Progenitor cell of endocrine pancreas (in vitro differentiated cells): ENCODE measurements at regions not wholly inside any gene's neighbourhood (a gene's known extent, or its start where the extent isn't known, plus 50 kb on each side); places are given as distances from the start of the nearest gene placed in this dataset.

ENCODE experiments used
- DNase-seq: peaks from one replicate; pipeline ENCODE4 v3.0.0; 2021; ENCODE audit warnings: low spot score; ENCODE audit not compliant: unreplicated experiment
- H3K27ac Mint-ChIP-seq: 2 replicates; pipeline ENCODE4 v1.8.0; 2021; ENCODE audit warnings: mild to moderate bottlenecking, moderate library complexity, mixed read lengths
- H3K27me3 Mint-ChIP-seq: 2 replicates; pipeline ENCODE4 v1.8.0; 2021; ENCODE audit warnings: mixed read lengths
- H3K36me3 Mint-ChIP-seq: 2 replicates; pipeline ENCODE4 v1.8.0; 2022; ENCODE audit warnings: mixed read lengths; ENCODE audit not compliant: insufficient read depth
- H3K4me1 Mint-ChIP-seq: 2 replicates; pipeline ENCODE4 v1.8.0; 2021; ENCODE audit warnings: low read depth, mixed read lengths
- H3K4me3 Mint-ChIP-seq: 2 replicates; pipeline ENCODE4 v1.8.0; 2021; ENCODE audit warnings: low read depth, mild to moderate bottlenecking, moderate library complexity, mixed read lengths
- H3K9me3 Mint-ChIP-seq: 2 replicates; pipeline ENCODE4 v1.8.0; 2021; ENCODE audit warnings: low read depth, mixed read lengths
- TF ChIP-seq, protein P1 (sequence below): fragments of 200-600 bp; sonication (generic); IDR thresholded peaks from one replicate; pipeline ENCODE4 v1.5.0; 2021; ENCODE audit warnings: antibody characterized with exemption, mild to moderate bottlenecking; ENCODE audit not compliant: unreplicated experiment

GRCh38 chr4:67261971-67262370 is 283.3 kb downstream of the CENPC start:
- DNase-seq: no peak
- Mint-ChIP-seq H3K9me3 (no peaks in the 10 kb centered on the region), H3K4me1 (peaks cover 11% of the 10 kb centered on the region), H3K4me3 (no peak overlapping the region), H3K27ac (no peak overlapping the region), H3K36me3 (no peaks in the 10 kb centered on the region), H3K27me3 (peaks cover 5% of the 10 kb centered on the region)
- TF ChIP-seq, protein P1, sequence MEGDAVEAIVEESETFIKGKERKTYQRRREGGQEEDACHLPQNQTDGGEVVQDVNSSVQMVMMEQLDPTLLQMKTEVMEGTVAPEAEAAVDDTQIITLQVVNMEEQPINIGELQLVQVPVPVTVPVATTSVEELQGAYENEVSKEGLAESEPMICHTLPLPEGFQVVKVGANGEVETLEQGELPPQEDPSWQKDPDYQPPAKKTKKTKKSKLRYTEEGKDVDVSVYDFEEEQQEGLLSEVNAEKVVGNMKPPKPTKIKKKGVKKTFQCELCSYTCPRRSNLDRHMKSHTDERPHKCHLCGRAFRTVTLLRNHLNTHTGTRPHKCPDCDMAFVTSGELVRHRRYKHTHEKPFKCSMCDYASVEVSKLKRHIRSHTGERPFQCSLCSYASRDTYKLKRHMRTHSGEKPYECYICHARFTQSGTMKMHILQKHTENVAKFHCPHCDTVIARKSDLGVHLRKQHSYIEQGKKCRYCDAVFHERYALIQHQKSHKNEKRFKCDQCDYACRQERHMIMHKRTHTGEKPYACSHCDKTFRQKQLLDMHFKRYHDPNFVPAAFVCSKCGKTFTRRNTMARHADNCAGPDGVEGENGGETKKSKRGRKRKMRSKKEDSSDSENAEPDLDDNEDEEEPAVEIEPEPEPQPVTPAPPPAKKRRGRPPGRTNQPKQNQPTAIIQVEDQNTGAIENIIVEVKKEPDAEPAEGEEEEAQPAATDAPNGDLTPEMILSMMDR: no peak

- H3K36me3 Mint-ChIP-seq: no peaks in the 10 kb centered on the region
- peaks cover 3% of the 10 kb centered on the region for H3K9me3 Mint-ChIP-seq
- no peak overlapping the region for H3K27ac Mint-ChIP-seq
- TF ChIP-seq, protein P1: no peak
- H3K4me1 Mint-ChIP-seq: peaks cover 11% of the 10 kb centered on the region
- H3K27me3 Mint-ChIP-seq: no peaks in the 10 kb centered on the region
- H3K4me3 Mint-ChIP-seq: no peak overlapping the region
- no peak for DNase-seq
Observed at GRCh38 chr4:67256388-67257043, 288.8 kb downstream of the CENPC start.

DNA sequence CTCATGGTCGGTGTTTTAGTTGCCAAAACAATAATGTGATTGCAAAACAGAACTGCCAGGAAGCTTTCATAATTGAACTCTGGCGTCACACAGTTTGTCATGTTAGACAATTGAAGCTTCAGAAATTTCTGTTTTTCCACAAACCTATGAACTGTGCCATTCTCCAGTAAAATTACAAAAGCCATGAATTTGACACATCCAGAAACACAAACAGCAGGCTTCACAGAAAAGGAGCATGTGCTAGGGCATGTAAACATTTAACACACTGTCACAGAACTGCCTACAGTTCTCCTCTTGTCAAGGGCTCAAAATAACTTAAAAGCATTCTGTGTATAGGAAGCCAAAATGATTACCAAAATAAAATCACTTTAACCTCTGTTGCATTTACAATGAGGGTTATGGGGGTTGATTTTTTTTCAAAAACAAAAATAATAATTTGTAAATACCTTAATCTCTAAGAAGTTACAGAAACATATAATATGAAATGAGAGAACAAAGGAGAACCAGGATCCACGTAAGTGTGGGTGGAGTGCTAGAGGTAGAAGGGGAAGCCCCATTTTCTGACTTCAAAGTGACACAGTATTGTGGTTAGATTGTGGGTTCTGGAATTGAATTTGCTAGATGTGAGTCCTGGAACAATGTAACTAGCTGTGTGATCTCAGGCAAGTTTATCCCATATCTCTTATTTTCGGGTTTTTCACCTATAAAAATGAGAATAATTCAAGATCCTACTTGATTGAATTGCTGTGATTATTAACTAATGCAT is 295.0 kb downstream of the CENPC start:
- Mint-ChIP-seq H3K9me3 (peaks cover 3% of the 10 kb centered on the region), H3K27me3 (peaks cover 3% of the 10 kb centered on the region), H3K4me3 (no peak overlapping the region), H3K4me1 (no peaks in the 10 kb centered on the region), H3K27ac (no peak overlapping the region), H3K36me3 (no peaks in the 10 kb centered on the region)
- no peak for DNase-seq
- TF ChIP-seq, protein P1: no peak

GRCh38 chr4:67236788-67237187 is 308.5 kb downstream of the CENPC start:
- Mint-ChIP-seq H3K36me3 (no peaks in the 10 kb centered on the region), H3K4me3 (no peak overlapping the region), H3K9me3 (no peaks in the 10 kb centered on the region), H3K27me3 (no peaks in the 10 kb centered on the region), H3K27ac (no peak overlapping the region), H3K4me1 (peaks cover 2% of the 10 kb centered on the region)
- no peak for DNase-seq
- TF ChIP-seq, protein P1: no peak

GRCh38 chr4:67236318-67236717 is 309.0 kb downstream of the CENPC start:
- peaks cover 2% of the 10 kb centered on the region for H3K4me1 Mint-ChIP-seq
- no peak for DNase-seq
- no peak overlapping the region for H3K27ac Mint-ChIP-seq
- no peaks in the 10 kb centered on the region for H3K27me3 Mint-ChIP-seq
- no peaks in the 10 kb centered on the region for H3K36me3 Mint-ChIP-seq
- no peak overlapping the region for H3K4me3 Mint-ChIP-seq
- H3K9me3 Mint-ChIP-seq: no peaks in the 10 kb centered on the region
- TF ChIP-seq, protein P1: no peak
